ENCODE measurements at regions not wholly inside any gene's neighbourhood (a gene's known extent, or its start where the extent isn't known, plus 50 kb on each side); places are given as distances from the start of the nearest gene placed in this dataset.

GRCh38 chr4:123468479-123469031 lies 72.0 kb downstream of the SPRY1 start:
- DNase-seq (ENCODE audit: low read depth, low spot score): no peak
- Mint-ChIP-seq H3K27me3 (ENCODE audit: low read depth) (no peaks in the 10 kb centered on the region), H3K4me1 (peaks cover 56% of the 10 kb centered on the region), H3K36me3 (ENCODE audit: low read depth) (peaks cover 2% of the 10 kb centered on the region), H3K27ac (ENCODE audit: unreplicated experiment) (no peak overlapping the region), H3K9me3 (no peaks in the 10 kb centered on the region), H3K4me3 (no peak overlapping the region)
- no peak for TF ChIP-seq CTCF (conservative IDR thresholded peaks at IDR 0.05)

GRCh38 chr4:123469245-123469644 lies 72.7 kb downstream of the SPRY1 start:
- no peak for TF ChIP-seq CTCF (conservative IDR thresholded peaks at IDR 0.05)
- Mint-ChIP-seq H3K9me3 (no peaks in the 10 kb centered on the region), H3K27me3 (ENCODE audit: low read depth) (no peaks in the 10 kb centered on the region), H3K36me3 (ENCODE audit: low read depth) (peaks cover 2% of the 10 kb centered on the region), H3K4me3 (no peak overlapping the region), H3K4me1 (peaks cover 49% of the 10 kb centered on the region), H3K27ac (ENCODE audit: unreplicated experiment) (no peak overlapping the region)
- DNase-seq (ENCODE audit: low read depth, low spot score): no peak

- no peak for DNase-seq (ENCODE audit: low read depth, low spot score)
- Mint-ChIP-seq H3K9me3 (no peaks in the 10 kb centered on the region), H3K4me1 (peaks cover 49% of the 10 kb centered on the region), H3K36me3 (ENCODE audit: low read depth) (peaks cover 2% of the 10 kb centered on the region), H3K27me3 (ENCODE audit: low read depth) (no peaks in the 10 kb centered on the region), H3K4me3 (no peak overlapping the region), H3K27ac (ENCODE audit: unreplicated experiment) (no peak overlapping the region)
- TF ChIP-seq CTCF (conservative IDR thresholded peaks at IDR 0.05): no peak
Measured at GRCh38 chr4:123469696-123470095, 73.1 kb downstream of the SPRY1 start.

DNA sequence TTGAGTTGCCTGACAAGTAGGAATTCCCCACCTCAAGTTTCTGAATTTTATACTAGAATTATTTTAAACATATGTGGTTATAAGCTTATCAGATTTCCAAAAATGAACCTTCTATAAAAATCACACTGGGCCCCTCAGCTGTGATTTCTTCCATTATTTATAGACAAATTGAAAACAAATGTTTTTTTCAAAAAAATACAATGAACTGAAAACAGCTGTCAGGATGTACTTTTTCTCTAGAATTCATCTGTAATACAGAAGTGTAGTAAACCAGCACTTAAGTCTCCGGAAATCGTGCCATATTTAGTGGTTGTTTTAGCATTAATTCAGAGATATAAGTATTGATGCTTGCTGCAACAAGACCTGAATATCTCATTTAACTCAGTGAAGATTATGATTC lies 74.0 kb downstream of the SPRY1 start:
- Mint-ChIP-seq H3K27ac (ENCODE audit: unreplicated experiment) (no peak overlapping the region), H3K9me3 (no peaks in the 10 kb centered on the region), H3K27me3 (ENCODE audit: low read depth) (no peaks in the 10 kb centered on the region), H3K4me1 (peaks cover 41% of the 10 kb centered on the region), H3K4me3 (no peak overlapping the region), H3K36me3 (ENCODE audit: low read depth) (peaks cover 2% of the 10 kb centered on the region)
- no peak for TF ChIP-seq CTCF (conservative IDR thresholded peaks at IDR 0.05)
- DNase-seq (ENCODE audit: low read depth, low spot score): no peak

- no peak overlapping the region for H3K4me3 Mint-ChIP-seq
- H3K9me3 Mint-ChIP-seq: no peaks in the 10 kb centered on the region
- TF ChIP-seq CTCF (conservative IDR thresholded peaks at IDR 0.05): no peak
- H3K27me3 Mint-ChIP-seq (ENCODE audit: low read depth): no peaks in the 10 kb centered on the region
- DNase-seq (ENCODE audit: low read depth, low spot score): no peak
- no peaks in the 10 kb centered on the region for H3K36me3 Mint-ChIP-seq (ENCODE audit: low read depth)
- peaks cover 32% of the 10 kb centered on the region for H3K4me1 Mint-ChIP-seq
- H3K27ac Mint-ChIP-seq (ENCODE audit: unreplicated experiment): no peak overlapping the region
Measured at GRCh38 chr4:123471655-123472369, 75.2 kb downstream of the SPRY1 start.
